Karpas-422 (cell line): ENCODE measurements at regions not wholly inside any gene's neighbourhood (a gene's known extent, or its start where the extent isn't known, plus 50 kb on each side); places are given as distances from the start of the nearest gene placed in this dataset.

Experiments used
- DNase-seq: peaks from one replicate; pipeline ENCODE4 v3.0.0-alpha.2; 2015
- H2AFZ ChIP-seq: fragments of 200-600 bp; sonication (generic); 2 replicates; pipeline ENCODE4 v1.6.1; 2014; ENCODE audit warnings: antibody characterized with exemption, low read length, mixed read lengths
- H3K27ac ChIP-seq: fragments of 200-600 bp; sonication (generic); 2 replicates; pipeline ENCODE4 v1.5.1; 2014; ENCODE audit warnings: mild to moderate bottlenecking, low read length, moderate library complexity
- H3K27me3 ChIP-seq: fragments of 200-600 bp; sonication (generic); 2 replicates; pipeline ENCODE4 v1.6.1; 2014; ENCODE audit warnings: low read length, mixed read lengths
- H3K36me3 ChIP-seq: fragments of 200-600 bp; sonication (generic); 2 replicates; pipeline ENCODE4 v1.6.1; 2014; ENCODE audit warnings: low read length, mixed read lengths; ENCODE audit not compliant: insufficient read depth
- H3K4me1 ChIP-seq: fragments of 200-600 bp; sonication (generic); 2 replicates; pipeline ENCODE4 v1.6.1; 2014; ENCODE audit warnings: mild to moderate bottlenecking, low read length, mixed read lengths
- H3K4me2 ChIP-seq: fragments of 200-600 bp; sonication (generic); 2 replicates; pipeline ENCODE4 v1.6.1; 2014; ENCODE audit warnings: low read length, low read depth, mild to moderate bottlenecking; ENCODE audit not compliant: poor library complexity, severe bottlenecking
- H3K4me3 ChIP-seq: fragments of 200-600 bp; sonication (generic); 2 replicates; pipeline ENCODE4 v1.5.1; 2014; ENCODE audit warnings: mild to moderate bottlenecking, antibody characterized with exemption, low read length, mixed read lengths
- H3K79me2 ChIP-seq: fragments of 200-600 bp; sonication (generic); 2 replicates; pipeline ENCODE4 v1.6.1; 2014; ENCODE audit warnings: mild to moderate bottlenecking, low read length, mixed read lengths
- H3K9ac ChIP-seq: fragments of 200-600 bp; sonication (generic); 2 replicates; pipeline ENCODE4 v1.6.0; 2014; ENCODE audit warnings: low read length
- H3K9me2 ChIP-seq: fragments of 200-600 bp; sonication (generic), shearing (Covaris generic); replicated peaks from 2 replicates; pipeline ENCODE4 v1.6.0; 2014; ENCODE audit warnings: mild to moderate bottlenecking, low read length, moderate library complexity; ENCODE audit not compliant: insufficient read depth
- H3K9me3 ChIP-seq: fragments of 300-700, 200-600 bp; sonication (generic); 2 replicates; pipeline ENCODE4 v1.6.1; 2014; ENCODE audit warnings: low read length, mixed read lengths
- H4K20me1 ChIP-seq: fragments of 200-600 bp; sonication (generic); 2 replicates; pipeline ENCODE4 v1.6.1; 2014; ENCODE audit warnings: mild to moderate bottlenecking, antibody characterized with exemption, low read length, low read depth; ENCODE audit not compliant: insufficient read depth

- no peak for DNase-seq
- no peak overlapping the region for H3K4me2 ChIP-seq
Measured at GRCh38 chr22:44393066-44393465, 80.3 kb upstream of the SHISAL1 start.

GRCh38 chr22:44392446-44392921 lies 79.7 kb upstream of the SHISAL1 start:
- no peak overlapping the region for H3K4me2 ChIP-seq
- no peak overlapping the region for H3K9ac ChIP-seq
- H4K20me1 ChIP-seq: no peaks in the 10 kb centered on the region
- H3K9me2 ChIP-seq: no peaks in the 10 kb centered on the region
- H3K79me2 ChIP-seq: no peaks in the 10 kb centered on the region
- H3K27me3 ChIP-seq: no peaks in the 10 kb centered on the region
- H3K9me3 ChIP-seq: no peaks in the 10 kb centered on the region
- H3K4me3 ChIP-seq: no peak overlapping the region
- H3K36me3 ChIP-seq: no peaks in the 10 kb centered on the region
- no peak for DNase-seq
- no peak overlapping the region for H3K27ac ChIP-seq
- H3K4me1 ChIP-seq: no peaks in the 10 kb centered on the region
- no peak overlapping the region for H2AFZ ChIP-seq

More at GRCh38 chr22:44393066-44393465, 80.3 kb upstream of the SHISAL1 start:
- no peak overlapping the region for H3K27ac ChIP-seq
- H3K4me1 ChIP-seq: no peaks in the 10 kb centered on the region
- H3K9ac ChIP-seq: no peak overlapping the region
- H3K9me3 ChIP-seq: no peaks in the 10 kb centered on the region
- H3K4me3 ChIP-seq: no peak overlapping the region
- no peaks in the 10 kb centered on the region for H3K79me2 ChIP-seq
- no peaks in the 10 kb centered on the region for H3K27me3 ChIP-seq
- H3K9me2 ChIP-seq: no peaks in the 10 kb centered on the region
- H4K20me1 ChIP-seq: no peaks in the 10 kb centered on the region
- no peaks in the 10 kb centered on the region for H3K36me3 ChIP-seq
- no peak overlapping the region for H2AFZ ChIP-seq

- no peaks in the 10 kb centered on the region for H3K9me2 ChIP-seq
- no peak for DNase-seq
Measured at GRCh38 chr22:44391481-44392445, 79.0 kb upstream of the SHISAL1 start.

GRCh38 chr22:44391015-44391414 lies 78.3 kb upstream of the SHISAL1 start:
- no peaks in the 10 kb centered on the region for H3K9me2 ChIP-seq
- H3K9ac ChIP-seq: no peak overlapping the region
- no peak overlapping the region for H3K27ac ChIP-seq
- no peak overlapping the region for H3K4me2 ChIP-seq
- no peaks in the 10 kb centered on the region for H3K9me3 ChIP-seq
- H3K4me1 ChIP-seq: no peaks in the 10 kb centered on the region
- DNase-seq: no peak
- H2AFZ ChIP-seq: no peak overlapping the region
- H3K36me3 ChIP-seq: no peaks in the 10 kb centered on the region
- H3K27me3 ChIP-seq: no peaks in the 10 kb centered on the region
- H3K4me3 ChIP-seq: no peak overlapping the region
- H4K20me1 ChIP-seq: no peaks in the 10 kb centered on the region
- no peaks in the 10 kb centered on the region for H3K79me2 ChIP-seq

More at GRCh38 chr22:44391481-44392445, 79.0 kb upstream of the SHISAL1 start:
- no peaks in the 10 kb centered on the region for H4K20me1 ChIP-seq
- H3K79me2 ChIP-seq: no peaks in the 10 kb centered on the region
- no peaks in the 10 kb centered on the region for H3K4me1 ChIP-seq
- H3K4me3 ChIP-seq: no peak overlapping the region
- no peaks in the 10 kb centered on the region for H3K9me3 ChIP-seq
- H3K9ac ChIP-seq: no peak overlapping the region
- H3K36me3 ChIP-seq: no peaks in the 10 kb centered on the region
- H3K4me2 ChIP-seq: no peak overlapping the region
- H2AFZ ChIP-seq: no peak overlapping the region
- H3K27ac ChIP-seq: no peak overlapping the region
- H3K27me3 ChIP-seq: no peaks in the 10 kb centered on the region

GRCh38 chr22:44390613-44390970 lies 77.8 kb upstream of the SHISAL1 start:
- no peak overlapping the region for H3K9ac ChIP-seq
- no peak for DNase-seq
- no peaks in the 10 kb centered on the region for H3K36me3 ChIP-seq
- H4K20me1 ChIP-seq: no peaks in the 10 kb centered on the region
- H3K9me2 ChIP-seq: no peaks in the 10 kb centered on the region
- H3K27ac ChIP-seq: no peak overlapping the region
- no peak overlapping the region for H3K4me2 ChIP-seq
- H3K27me3 ChIP-seq: no peaks in the 10 kb centered on the region
- no peaks in the 10 kb centered on the region for H3K79me2 ChIP-seq
- no peaks in the 10 kb centered on the region for H3K9me3 ChIP-seq
- no peak overlapping the region for H2AFZ ChIP-seq
- H3K4me1 ChIP-seq: no peaks in the 10 kb centered on the region
- H3K4me3 ChIP-seq: no peak overlapping the region

GRCh38 chr22:44389926-44390612 lies 77.3 kb upstream of the SHISAL1 start:
- H3K4me1 ChIP-seq: no peaks in the 10 kb centered on the region
- H2AFZ ChIP-seq: no peak overlapping the region
- no peaks in the 10 kb centered on the region for H4K20me1 ChIP-seq
- H3K9me3 ChIP-seq: no peaks in the 10 kb centered on the region
- no peak overlapping the region for H3K9ac ChIP-seq
- H3K36me3 ChIP-seq: no peaks in the 10 kb centered on the region
- no peak overlapping the region for H3K4me3 ChIP-seq
- no peak for DNase-seq
- H3K27me3 ChIP-seq: no peaks in the 10 kb centered on the region
- no peak overlapping the region for H3K27ac ChIP-seq
- no peaks in the 10 kb centered on the region for H3K79me2 ChIP-seq
- no peaks in the 10 kb centered on the region for H3K9me2 ChIP-seq
- no peak overlapping the region for H3K4me2 ChIP-seq

GRCh38 chr22:44389181-44389580 lies 76.4 kb upstream of the SHISAL1 start:
- no peak overlapping the region for H3K9ac ChIP-seq
- H3K36me3 ChIP-seq: no peaks in the 10 kb centered on the region
- DNase-seq: no peak
- H3K4me2 ChIP-seq: no peak overlapping the region
- no peaks in the 10 kb centered on the region for H3K9me2 ChIP-seq
- H3K27ac ChIP-seq: no peak overlapping the region
- no peaks in the 10 kb centered on the region for H3K4me1 ChIP-seq
- no peak overlapping the region for H2AFZ ChIP-seq
- no peak overlapping the region for H3K4me3 ChIP-seq
- no peaks in the 10 kb centered on the region for H4K20me1 ChIP-seq
- no peaks in the 10 kb centered on the region for H3K79me2 ChIP-seq
- H3K9me3 ChIP-seq: no peaks in the 10 kb centered on the region
- H3K27me3 ChIP-seq: no peaks in the 10 kb centered on the region

GRCh38 chr22:44387486-44387885 lies 74.7 kb upstream of the SHISAL1 start:
- H3K9ac ChIP-seq: no peak overlapping the region
- no peaks in the 10 kb centered on the region for H3K79me2 ChIP-seq
- H3K9me2 ChIP-seq: no peaks in the 10 kb centered on the region
- no peaks in the 10 kb centered on the region for H3K27me3 ChIP-seq
- H3K36me3 ChIP-seq: no peaks in the 10 kb centered on the region
- no peak overlapping the region for H3K4me3 ChIP-seq
- no peak overlapping the region for H3K27ac ChIP-seq
- H4K20me1 ChIP-seq: no peaks in the 10 kb centered on the region
- no peak for DNase-seq
- H3K9me3 ChIP-seq: no peaks in the 10 kb centered on the region
- no peak overlapping the region for H3K4me2 ChIP-seq
- no peaks in the 10 kb centered on the region for H3K4me1 ChIP-seq
- H2AFZ ChIP-seq: no peak overlapping the region
